Endodermal cell (in vitro differentiated cells): ENCODE measurements at regions not wholly inside any gene's neighbourhood (a gene's known extent, or its start where the extent isn't known, plus 50 kb on each side); places are given as distances from the start of the nearest gene placed in this dataset.

Experiments
- DNase-seq: peaks from one replicate; pipeline ENCODE4 v3.0.0-alpha.2; 2017
- H3K27ac ChIP-seq: 2 replicates; pipeline ENCODE4 v1.5.1; 2013; ENCODE audit warnings: mild to moderate bottlenecking, low read depth, low read length, moderate library complexity
- H3K27me3 ChIP-seq: 2 replicates; pipeline ENCODE4 v1.6.1; 2013; ENCODE audit warnings: mild to moderate bottlenecking, low read length, moderate library complexity; ENCODE audit not compliant: insufficient read depth, control insufficient read depth, poor library complexity, severe bottlenecking
- H3K36me3 ChIP-seq: 2 replicates; pipeline ENCODE4 v1.7.0; 2013; ENCODE audit warnings: mild to moderate bottlenecking, low read length, moderate library complexity; ENCODE audit not compliant: control insufficient read depth, insufficient read depth
- H3K4me1 ChIP-seq: one replicate; pipeline ENCODE4 v1.7.0; 2013; ENCODE audit warnings: low read length; ENCODE audit not compliant: control insufficient read depth, insufficient read depth
- H3K4me3 ChIP-seq: 2 replicates; pipeline ENCODE4 v1.5.1; 2013; ENCODE audit warnings: mild to moderate bottlenecking, low read length, moderate library complexity
- H3K9ac ChIP-seq: 2 replicates; pipeline ENCODE4 v1.6.1; 2013; ENCODE audit warnings: mild to moderate bottlenecking, low read length, moderate library complexity; ENCODE audit not compliant: poor library complexity, severe bottlenecking; ENCODE audit errors: extremely low read depth
- H3K9me3 ChIP-seq: 2 replicates; pipeline ENCODE4 v1.6.1; 2013; ENCODE audit warnings: mild to moderate bottlenecking, low read length, moderate library complexity; ENCODE audit not compliant: control insufficient read depth
- H3K27ac Mint-ChIP-seq: 2 replicates; pipeline ENCODE4 v1.8.0; 2020; ENCODE audit warnings: mixed read lengths
- H3K27me3 Mint-ChIP-seq: 2 replicates; pipeline ENCODE4 v1.8.0; 2021; ENCODE audit warnings: mild to moderate bottlenecking, mixed read lengths; ENCODE audit not compliant: insufficient read depth
- H3K36me3 Mint-ChIP-seq: 2 replicates; pipeline ENCODE4 v1.8.0; 2020; ENCODE audit warnings: low read depth, mixed read lengths
- H3K4me1 Mint-ChIP-seq: 2 replicates; pipeline ENCODE4 v1.8.0; 2020; ENCODE audit warnings: mixed read lengths
- H3K4me3 Mint-ChIP-seq: 2 replicates; pipeline ENCODE4 v1.8.0; 2020; ENCODE audit warnings: mild to moderate bottlenecking, moderate library complexity, mixed read lengths
- H3K9me3 Mint-ChIP-seq: 2 replicates; pipeline ENCODE4 v1.8.0; 2020; ENCODE audit warnings: mild to moderate bottlenecking, mixed read lengths
- CTCF ChIP-seq: fragments of 200-600 bp; sonication (generic); conservative IDR thresholded peaks from 2 replicates; pipeline ENCODE4 v1.5.0; 2021; ENCODE audit warnings: antibody characterized with exemption, mild to moderate bottlenecking
- WGBS, 2 experiments: methylation state at CpG; one replicate each; pipeline versions ENCODE4 v1.1.5 to v1.1.7; 2013; ENCODE audit warnings: missing lambda C conversion rate in 2 of 2, mixed read lengths in 1 of 2; ENCODE audit not compliant: insufficient coverage in 1 of 2, insufficient read length in 1 of 2; 5-methylcytosine and 5-hydroxymethylcytosine counted together

GRCh38 chr18:55144193-55144930 lies 185.1 kb upstream of the CCDC68 start:
- Mint-ChIP-seq H3K27ac (no peak overlapping the region), H3K36me3 (no peaks in the 10 kb centered on the region), H3K4me3 (no peak overlapping the region), H3K4me1 (no peaks in the 10 kb centered on the region), H3K9me3 (no peaks in the 10 kb centered on the region), H3K27me3 (peaks cover 2% of the 10 kb centered on the region)
- Histone ChIP-seq H3K9me3 (no peaks in the 10 kb centered on the region), H3K4me1 (no peaks in the 10 kb centered on the region), H3K9ac (no peak overlapping the region), H3K27me3 (peaks cover 6% of the 10 kb centered on the region), H3K4me3 (no peak overlapping the region), H3K36me3 (no peaks in the 10 kb centered on the region), H3K27ac (no peak overlapping the region)
- 45% methylated on average over 1 of the region's 2 CpGs; no CpG with 5 or more reads in 1 of the 2 experiments for WGBS, 2 experiments
- no peak for DNase-seq
- no peak for TF ChIP-seq CTCF

- no peaks in the 10 kb centered on the region for H3K36me3 Mint-ChIP-seq
- no peaks in the 10 kb centered on the region for H3K4me1 ChIP-seq
- H3K9me3 Mint-ChIP-seq = no peaks in the 10 kb centered on the region
- no peak for TF ChIP-seq CTCF
- no peak overlapping the region for H3K9ac ChIP-seq
- no peak for DNase-seq
- no peak overlapping the region for H3K27ac ChIP-seq
- H3K4me3 ChIP-seq = no peak overlapping the region
- H3K27me3 ChIP-seq = peaks cover 6% of the 10 kb centered on the region
- H3K4me1 Mint-ChIP-seq = no peaks in the 10 kb centered on the region
- H3K4me3 Mint-ChIP-seq = no peak overlapping the region
- WGBS, 2 experiments = 96 to 100% methylated on average over 6 of the region's 6 CpGs
- H3K27ac Mint-ChIP-seq = no peak overlapping the region
- H3K36me3 ChIP-seq = no peaks in the 10 kb centered on the region
- H3K9me3 ChIP-seq = no peaks in the 10 kb centered on the region
- H3K27me3 Mint-ChIP-seq = peaks cover 2% of the 10 kb centered on the region
Measured at GRCh38 chr18:55142410-55142809, 183.1 kb upstream of the CCDC68 start.

- Mint-ChIP-seq H3K4me1 (no peaks in the 10 kb centered on the region), H3K27ac (no peak overlapping the region), H3K27me3 (peaks cover 2% of the 10 kb centered on the region), H3K9me3 (no peaks in the 10 kb centered on the region), H3K4me3 (no peak overlapping the region), H3K36me3 (no peaks in the 10 kb centered on the region)
- no peak for TF ChIP-seq CTCF
- no peaks in the 10 kb centered on the region for H3K27me3 ChIP-seq
- no peaks in the 10 kb centered on the region for H3K4me1 ChIP-seq
- no peak overlapping the region for H3K4me3 ChIP-seq
- no peak overlapping the region for H3K9ac ChIP-seq
- H3K36me3 ChIP-seq = no peaks in the 10 kb centered on the region
- no peak for DNase-seq
- WGBS, 2 experiments = 69 to 88% methylated on average over 4 of the region's 4 CpGs
- no peaks in the 10 kb centered on the region for H3K9me3 ChIP-seq
- no peak overlapping the region for H3K27ac ChIP-seq
Measured at GRCh38 chr18:55141318-55141717, 182.1 kb upstream of the CCDC68 start.
